GM23248 (cell line): ENCODE measurements at regions not wholly inside any gene's neighbourhood (a gene's known extent, or its start where the extent isn't known, plus 50 kb on each side); places are given as distances from the start of the nearest gene placed in this dataset.
"Not testable (repeated sequence)": the region's sequence is repeated elsewhere in the genome, so short reads cannot be mapped to it uniquely, and the experiment has no call there.

Experiments
- EZH2 ChIP-seq: fragments of 200-600 bp; sonication (generic); IDR thresholded peaks from 2 replicates; pipeline ENCODE4 v1.6.1; 2018; ENCODE audit warnings: antibody characterized with exemption, mild to moderate bottlenecking; ENCODE audit not compliant: insufficient read depth, poor library complexity, severe bottlenecking
- EZH2phosphoT487 ChIP-seq: fragments of 200-600 bp; sonication (generic); IDR thresholded peaks from 2 replicates; pipeline ENCODE4 v1.6.1; 2018; ENCODE audit warnings: antibody characterized with exemption, moderate library complexity, mild to moderate bottlenecking, low read depth; ENCODE audit not compliant: insufficient read depth

DNA sequence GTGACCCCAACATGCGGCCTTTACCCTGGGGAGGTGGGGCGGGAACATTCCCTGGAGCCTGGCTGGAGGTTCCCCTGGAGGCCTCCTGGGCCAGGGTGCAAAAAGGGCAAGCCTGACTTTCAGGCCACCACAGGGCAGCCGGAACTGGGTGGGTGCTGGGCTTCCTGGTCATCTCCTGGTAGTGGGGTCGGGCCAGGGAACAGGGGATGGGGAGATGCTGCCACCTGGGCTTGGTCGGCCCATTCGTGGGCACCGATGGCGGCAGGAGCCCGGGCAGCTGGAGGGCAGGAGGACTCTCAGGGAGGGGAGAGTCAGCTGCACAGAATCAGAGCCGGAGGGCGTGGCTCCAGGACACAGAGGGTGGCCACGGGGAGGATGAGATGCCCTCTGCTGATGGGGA is 112.0 kb upstream of the EFCAB3 start:
- TF ChIP-seq EZH2phosphoT487, EZH2: not testable (repeated sequence)
